ENCODE measurements at regions not wholly inside any gene's neighbourhood (a gene's known extent, or its start where the extent isn't known, plus 50 kb on each side); places are given as distances from the start of the nearest gene placed in this dataset.

DNA sequence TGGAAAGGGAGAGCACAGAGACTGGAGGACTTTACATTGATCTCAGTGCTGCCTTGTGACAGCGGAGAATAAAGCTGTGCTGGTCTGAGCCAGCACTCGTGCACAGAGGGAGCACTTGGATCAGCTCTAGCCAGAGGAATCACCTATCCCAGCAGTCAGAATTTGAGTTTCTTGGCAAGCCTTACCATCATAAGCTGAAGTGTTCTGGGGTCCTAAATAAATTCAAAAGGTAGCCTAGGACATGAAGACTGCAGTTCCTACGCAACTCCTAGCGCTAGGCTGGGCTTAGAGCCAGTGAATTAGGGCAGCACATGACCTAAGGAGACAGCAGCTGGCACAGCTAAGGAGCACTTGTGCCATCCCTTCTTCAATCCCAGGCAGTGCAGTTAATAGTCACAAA is 119.5 kb downstream of the HMHB1 start:
- H3K36me3 ChIP-seq: no peaks in the 10 kb centered on the region
- no peaks in the 10 kb centered on the region for H3K4me1 ChIP-seq
- no peak for TF ChIP-seq POLR2A (IDR thresholded peaks at IDR 0.05)
- TF ChIP-seq, protein P1, sequence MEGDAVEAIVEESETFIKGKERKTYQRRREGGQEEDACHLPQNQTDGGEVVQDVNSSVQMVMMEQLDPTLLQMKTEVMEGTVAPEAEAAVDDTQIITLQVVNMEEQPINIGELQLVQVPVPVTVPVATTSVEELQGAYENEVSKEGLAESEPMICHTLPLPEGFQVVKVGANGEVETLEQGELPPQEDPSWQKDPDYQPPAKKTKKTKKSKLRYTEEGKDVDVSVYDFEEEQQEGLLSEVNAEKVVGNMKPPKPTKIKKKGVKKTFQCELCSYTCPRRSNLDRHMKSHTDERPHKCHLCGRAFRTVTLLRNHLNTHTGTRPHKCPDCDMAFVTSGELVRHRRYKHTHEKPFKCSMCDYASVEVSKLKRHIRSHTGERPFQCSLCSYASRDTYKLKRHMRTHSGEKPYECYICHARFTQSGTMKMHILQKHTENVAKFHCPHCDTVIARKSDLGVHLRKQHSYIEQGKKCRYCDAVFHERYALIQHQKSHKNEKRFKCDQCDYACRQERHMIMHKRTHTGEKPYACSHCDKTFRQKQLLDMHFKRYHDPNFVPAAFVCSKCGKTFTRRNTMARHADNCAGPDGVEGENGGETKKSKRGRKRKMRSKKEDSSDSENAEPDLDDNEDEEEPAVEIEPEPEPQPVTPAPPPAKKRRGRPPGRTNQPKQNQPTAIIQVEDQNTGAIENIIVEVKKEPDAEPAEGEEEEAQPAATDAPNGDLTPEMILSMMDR (IDR thresholded peaks at IDR 0.05): no peak
- H3K27me3 ChIP-seq: no peaks in the 10 kb centered on the region
- no peak overlapping the region for H3K27ac ChIP-seq
- no peak overlapping the region for H3K4me3 ChIP-seq
- DNase-seq: no peak
- H3K9me3 ChIP-seq: peaks cover 0 to 6% (median 0%) of the 10 kb centered on the region in 4 donors

DNA sequence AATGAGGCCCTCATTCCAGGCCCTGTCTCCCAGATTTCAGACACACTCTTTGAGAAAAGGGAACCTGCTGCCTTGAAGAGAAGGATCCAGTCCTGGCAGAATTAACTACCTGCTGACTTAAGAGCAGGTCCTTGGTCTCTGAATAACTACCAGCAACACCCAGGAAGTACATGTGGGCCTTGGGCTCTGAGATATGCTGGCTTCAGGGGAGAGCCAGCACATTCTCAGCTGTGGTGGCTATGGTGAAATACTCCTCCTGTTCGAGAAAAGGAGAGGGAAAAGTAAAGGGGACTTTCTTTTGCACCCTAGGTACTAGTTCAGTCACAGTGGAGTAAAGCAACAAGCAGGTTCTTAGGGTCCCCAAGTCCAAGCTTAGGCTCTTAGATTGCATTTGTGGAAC is 120.0 kb downstream of the HMHB1 start:
- Histone ChIP-seq H3K27ac (no peak overlapping the region), H3K4me3 (no peak overlapping the region), H3K27me3 (no peaks in the 10 kb centered on the region), H3K36me3 (no peaks in the 10 kb centered on the region), H3K9me3 (peaks cover 0 to 6% (median 0%) of the 10 kb centered on the region in 4 donors), H3K4me1 (no peaks in the 10 kb centered on the region)
- no peak for DNase-seq
- TF ChIP-seq, protein P1 (IDR thresholded peaks at IDR 0.05): no peak
- no peak for TF ChIP-seq POLR2A (IDR thresholded peaks at IDR 0.05)

DNA sequence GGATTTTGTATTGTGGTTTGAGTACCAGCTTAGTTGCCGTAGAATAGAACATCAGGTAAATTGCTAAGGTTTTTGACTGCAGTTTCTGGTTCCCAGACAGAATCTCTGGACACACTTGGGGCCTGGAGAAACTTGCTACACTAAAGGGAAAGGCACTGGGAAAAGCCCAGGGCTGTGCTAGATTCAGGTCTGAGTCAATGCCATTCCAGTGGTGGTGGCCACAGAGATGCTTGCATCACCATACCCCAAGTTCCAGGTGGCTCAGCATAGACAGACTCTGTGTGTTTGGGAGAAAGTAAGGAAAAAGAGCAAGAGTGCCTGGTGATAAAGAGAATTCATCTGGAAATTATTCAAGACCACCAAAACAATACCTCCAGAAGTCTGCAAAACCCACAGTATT is 120.6 kb downstream of the HMHB1 start:
- Histone ChIP-seq H3K27ac (no peak overlapping the region), H3K36me3 (no peaks in the 10 kb centered on the region), H3K9me3 (peaks cover 0 to 6% (median 0%) of the 10 kb centered on the region in 4 donors), H3K4me3 (no peak overlapping the region), H3K27me3 (no peaks in the 10 kb centered on the region), H3K4me1 (no peaks in the 10 kb centered on the region)
- TF ChIP-seq, protein P1 (IDR thresholded peaks at IDR 0.05): no peak
- no peak for TF ChIP-seq POLR2A (IDR thresholded peaks at IDR 0.05)
- no peak for DNase-seq

DNA sequence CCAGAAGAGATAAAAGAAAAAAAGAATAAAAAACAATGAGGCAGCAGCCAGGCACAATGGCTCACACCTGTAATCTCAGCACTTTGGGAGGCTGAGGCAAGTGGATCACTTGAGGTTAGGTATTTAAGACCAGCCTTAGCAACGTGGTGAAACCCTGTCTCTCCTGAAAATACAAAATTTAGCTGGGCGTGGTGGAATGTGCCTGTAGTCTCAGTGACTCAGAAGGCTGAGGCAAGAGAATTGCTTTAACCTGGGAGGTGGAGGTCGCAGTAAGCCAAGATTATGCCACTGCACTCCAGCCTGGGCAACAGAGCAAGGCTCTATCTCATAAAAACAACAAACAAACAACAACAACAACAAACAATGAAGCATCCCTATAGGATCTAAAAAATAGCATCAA is 121.5 kb downstream of the HMHB1 start:
- DNase-seq: no peak
- Histone ChIP-seq H3K4me1 (no peaks in the 10 kb centered on the region), H3K27me3 (no peaks in the 10 kb centered on the region), H3K27ac (no peak overlapping the region), H3K36me3 (no peaks in the 10 kb centered on the region), H3K4me3 (no peak overlapping the region), H3K9me3 (peaks cover 0 to 6% (median 0%) of the 10 kb centered on the region in 4 donors)
- TF ChIP-seq, protein P1 (IDR thresholded peaks at IDR 0.05): no peak
- no peak for TF ChIP-seq POLR2A (IDR thresholded peaks at IDR 0.05)

DNA sequence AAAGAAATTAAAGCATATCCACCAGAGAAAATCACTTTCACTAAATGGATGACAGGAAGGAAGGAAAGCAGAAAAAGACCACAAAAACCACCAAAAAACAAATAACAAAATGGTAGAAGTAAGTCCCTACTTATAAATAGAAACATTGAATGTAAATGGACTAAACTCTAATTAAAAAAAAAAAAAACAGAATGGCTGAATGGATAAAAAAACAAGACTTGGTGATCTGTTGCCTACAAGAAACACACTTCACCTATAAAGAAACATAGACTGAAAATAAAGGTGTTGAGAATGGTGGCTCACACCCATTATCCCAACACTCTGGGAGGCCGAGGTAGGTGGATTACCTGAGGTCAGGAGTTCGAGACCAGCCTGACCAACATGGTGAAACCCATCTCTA is 122.9 kb downstream of the HMHB1 start:
- TF ChIP-seq, protein P1 (IDR thresholded peaks at IDR 0.05): no peak
- TF ChIP-seq POLR2A (IDR thresholded peaks at IDR 0.05): no peak
- H3K4me1 ChIP-seq: no peaks in the 10 kb centered on the region
- no peaks in the 10 kb centered on the region for H3K36me3 ChIP-seq
- H3K27ac ChIP-seq: no peak overlapping the region
- H3K9me3 ChIP-seq: peaks cover 0 to 6% (median 0%) of the 10 kb centered on the region in 4 donors
- no peak overlapping the region for H3K4me3 ChIP-seq
- no peak for DNase-seq
- no peaks in the 10 kb centered on the region for H3K27me3 ChIP-seq

DNA sequence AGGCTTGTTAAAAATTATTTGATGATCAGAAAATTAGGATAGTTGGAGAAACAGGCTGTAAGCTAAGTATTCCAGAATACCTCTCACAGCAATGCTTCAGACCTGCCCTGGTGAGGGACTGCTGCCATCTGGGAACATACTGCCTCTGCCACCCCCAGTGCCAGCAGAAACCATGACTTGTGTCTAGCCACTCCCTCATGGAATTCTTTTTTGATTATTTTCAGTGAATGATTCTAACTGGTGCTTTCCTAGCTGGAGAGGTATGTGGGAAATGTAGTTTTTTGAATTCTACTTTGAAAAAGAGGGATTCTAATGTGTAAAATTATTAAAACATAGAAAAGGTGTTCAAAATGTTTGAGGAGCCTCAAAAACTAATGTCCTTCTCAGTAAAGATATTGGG is 126.3 kb downstream of the HMHB1 start:
- Histone ChIP-seq H3K9me3 (peaks cover 0 to 6% (median 0%) of the 10 kb centered on the region in 4 donors), H3K4me3 (no peak overlapping the region), H3K27me3 (no peaks in the 10 kb centered on the region), H3K4me1 (no peaks in the 10 kb centered on the region), H3K27ac (no peak overlapping the region), H3K36me3 (no peaks in the 10 kb centered on the region)
- TF ChIP-seq POLR2A (IDR thresholded peaks at IDR 0.05): no peak
- TF ChIP-seq, protein P1 (IDR thresholded peaks at IDR 0.05): no peak
- DNase-seq: no peak
